ENCODE measurements at regions not wholly inside any gene's neighbourhood (a gene's known extent, or its start where the extent isn't known, plus 50 kb on each side); places are given as distances from the start of the nearest gene placed in this dataset.
"Not testable (repeated sequence)": the region's sequence is repeated elsewhere in the genome, so short reads cannot be mapped to it uniquely, and the experiment has no call there.

GRCh38 chr3:107916171-107916570, 174.7 kb downstream of the CD47 start:
- CTCF ChIA-PET, result interaction anchor here (0.7 to 3.1 kb wide), 4 partner anchors 8 to 167 kb away, joined by 3 to 26 read pairs (median 4); no protein-coding TSS in a partner anchor
- DNase-seq (ENCODE audit: low read depth, low spot score), result no peak
- H3K4me3 ChIP-seq (ENCODE audit: low read depth, low read length), result no peak overlapping the region
- TF ChIP-seq CTCF (IDR thresholded peaks at IDR 0.05; ENCODE audit: insufficient read depth, low read length, missing control alignments), result no peak
- POLR2A ChIA-PET, result no interaction called here

- no peak for TF ChIP-seq CTCF (IDR thresholded peaks at IDR 0.05; ENCODE audit: insufficient read depth, low read length, missing control alignments)
- no peak overlapping the region for H3K4me3 ChIP-seq (ENCODE audit: low read depth, low read length)
- ChIA-PET CTCF (interaction anchor here (0.7 to 3.1 kb wide), 4 partner anchors 9 to 167 kb away, joined by 3 to 26 read pairs (median 4); no protein-coding TSS in a partner anchor), POLR2A (no interaction called here)
- no peak for DNase-seq (ENCODE audit: low read depth, low spot score)
Observed at GRCh38 chr3:107915706-107916105, 175.1 kb downstream of the CD47 start.

GRCh38 chr3:107913701-107914100, 177.1 kb downstream of the CD47 start:
- no peak for TF ChIP-seq CTCF (IDR thresholded peaks at IDR 0.05; ENCODE audit: insufficient read depth, low read length, missing control alignments)
- DNase-seq (ENCODE audit: low read depth, low spot score), result no peak
- CTCF ChIA-PET, result interaction anchor here (1.3 kb wide), 1 partner anchor 14 kb away, joined by 4 read pairs; no protein-coding TSS in a partner anchor
- POLR2A ChIA-PET, result no interaction called here
- no peak overlapping the region for H3K4me3 ChIP-seq (ENCODE audit: low read depth, low read length)

GRCh38 chr3:107911337-107912000, 179.4 kb downstream of the CD47 start:
- POLR2A ChIA-PET, result no interaction called here
- no peak for DNase-seq (ENCODE audit: low read depth, low spot score)
- no peak for TF ChIP-seq CTCF (IDR thresholded peaks at IDR 0.05; ENCODE audit: insufficient read depth, low read length, missing control alignments)
- CTCF ChIA-PET, result interaction anchor here (0.7 to 3.8 kb wide), 3 partner anchors 11 to 18 kb away, joined by 3 to 20 read pairs (median 3); no protein-coding TSS in a partner anchor
- no peak overlapping the region for H3K4me3 ChIP-seq (ENCODE audit: low read depth, low read length)

- CTCF ChIA-PET, result interaction anchor here (0.7 to 3.8 kb wide), 2 partner anchors 16 to 18 kb away, joined by 3 to 20 read pairs; no protein-coding TSS in a partner anchor
- POLR2A ChIA-PET, result no interaction called here
- TF ChIP-seq CTCF (IDR thresholded peaks at IDR 0.05; ENCODE audit: insufficient read depth, low read length, missing control alignments), result no peak
- H3K4me3 ChIP-seq (ENCODE audit: low read depth, low read length), result no peak overlapping the region
- DNase-seq (ENCODE audit: low read depth, low spot score), result no peak
Observed at GRCh38 chr3:107910713-107911259, 180.0 kb downstream of the CD47 start.

- H3K4me3 ChIP-seq (ENCODE audit: low read depth, low read length); DNase-seq (ENCODE audit: low read depth, low spot score); POLR2A ChIA-PET: not testable (repeated sequence)
- CTCF ChIA-PET, result interaction anchor here (3.8 kb wide), 1 partner anchor 17 kb away, joined by 20 read pairs; no protein-coding TSS in a partner anchor
Observed at GRCh38 chr3:107909583-107909982, 181.2 kb downstream of the CD47 start.
